Activated naive CD4-positive, alpha-beta T cell treated with anti-CD3 and anti-CD28 coated beads, Interleukin-2, amount 50 U/mL, for 24 hours (primary cell): ENCODE measurements at regions not wholly inside any gene's neighbourhood (a gene's known extent, or its start where the extent isn't known, plus 50 kb on each side); places are given as distances from the start of the nearest gene placed in this dataset.
"Not testable (repeated sequence)": the region's sequence is repeated elsewhere in the genome, so short reads cannot be mapped to it uniquely, and the experiment has no call there.

ENCODE experiments used
- H3K27ac Mint-ChIP-seq: one replicate; pipeline ENCODE4 v1.8.0; 2021; ENCODE audit warnings: mild to moderate bottlenecking, mixed read lengths
- H3K27me3 Mint-ChIP-seq: one replicate; pipeline ENCODE4 v1.8.0; 2021; ENCODE audit warnings: mixed read lengths
- H3K36me3 Mint-ChIP-seq: one replicate; pipeline ENCODE4 v1.8.0; 2021; ENCODE audit warnings: mixed read lengths
- H3K4me1 Mint-ChIP-seq: one replicate; pipeline ENCODE4 v1.8.0; 2021; ENCODE audit warnings: mixed read lengths
- H3K4me3 Mint-ChIP-seq: one replicate; pipeline ENCODE4 v1.8.0; 2021; ENCODE audit warnings: mild to moderate bottlenecking, mixed read lengths
- H3K9me3 Mint-ChIP-seq: one replicate; pipeline ENCODE4 v1.8.0; 2021; ENCODE audit warnings: mixed read lengths

DNA sequence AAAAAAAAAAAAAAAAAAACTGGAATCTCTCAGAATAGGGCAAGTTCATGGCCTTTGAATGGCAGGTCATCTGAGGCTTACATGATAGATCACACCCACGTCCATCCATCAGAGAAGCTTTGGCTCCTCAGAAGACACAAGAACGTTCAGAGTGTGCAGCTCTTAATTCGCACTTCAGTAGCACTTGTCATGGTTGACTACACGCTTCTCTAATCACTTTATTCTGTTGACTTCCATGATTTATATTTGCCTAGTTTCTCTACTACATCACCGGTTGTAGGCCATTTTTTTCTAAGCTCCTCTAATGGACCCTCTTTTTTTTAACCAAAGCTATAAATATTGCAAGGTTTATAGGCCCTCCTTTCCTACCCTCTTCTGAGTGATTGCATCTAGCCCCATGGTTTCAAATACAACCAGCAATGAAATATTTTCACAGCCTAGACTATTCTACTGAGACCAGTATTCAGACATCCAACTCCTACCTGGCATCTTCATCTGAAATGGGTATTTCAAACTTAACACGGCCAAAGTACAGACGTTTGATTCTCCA lies 305.4 kb upstream of the CELF2 start:
- Mint-ChIP-seq H3K36me3 (no peaks in the 10 kb centered on the region), H3K4me3 (no peak overlapping the region), H3K27ac (no peak overlapping the region), H3K4me1 (no peaks in the 10 kb centered on the region), H3K9me3 (no peaks in the 10 kb centered on the region), H3K27me3 (no peaks in the 10 kb centered on the region)

DNA sequence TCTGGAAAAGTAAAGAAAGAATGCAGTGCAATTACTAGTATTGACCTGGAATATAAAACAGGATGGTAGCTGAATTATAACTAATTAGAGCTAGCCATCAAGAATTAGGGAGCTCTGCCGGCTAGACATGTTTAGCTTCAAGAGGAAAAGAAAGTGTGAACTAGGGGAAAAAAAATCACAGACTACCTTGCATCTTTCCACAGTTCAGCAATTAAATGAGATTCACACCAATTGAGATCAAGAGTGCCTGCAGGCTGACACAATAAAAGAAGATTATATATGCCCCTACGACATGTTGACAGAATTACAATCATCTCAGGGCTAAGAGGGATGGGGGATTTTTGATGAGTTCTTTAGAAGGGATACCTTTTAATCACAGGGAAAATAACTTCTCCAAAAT lies 303.3 kb upstream of the CELF2 start:
- Mint-ChIP-seq H3K4me3 (no peak overlapping the region), H3K27ac (no peak overlapping the region), H3K4me1 (no peaks in the 10 kb centered on the region), H3K36me3 (no peaks in the 10 kb centered on the region), H3K9me3 (no peaks in the 10 kb centered on the region), H3K27me3 (no peaks in the 10 kb centered on the region)

DNA sequence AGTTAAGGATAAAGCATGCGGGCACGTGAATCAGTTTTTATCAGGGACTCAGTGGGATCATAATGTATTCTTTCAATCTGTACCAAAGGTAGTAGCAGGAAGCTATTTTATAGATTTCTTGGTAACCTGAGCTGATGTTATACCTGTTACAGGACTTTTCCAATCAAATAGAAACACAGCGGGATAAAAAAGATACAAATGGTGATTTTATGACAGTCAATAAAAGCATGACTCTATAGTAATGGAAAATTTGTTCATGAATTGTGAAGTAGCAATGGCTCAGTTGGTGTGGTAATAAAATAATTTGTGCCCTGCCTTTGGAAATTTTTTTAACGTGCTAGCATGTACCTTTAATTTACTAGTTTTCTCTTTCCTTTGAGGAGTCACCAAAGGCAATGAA lies 300.7 kb upstream of the CELF2 start:
- Mint-ChIP-seq H3K27ac (no peak overlapping the region), H3K27me3 (no peaks in the 10 kb centered on the region), H3K36me3 (no peaks in the 10 kb centered on the region), H3K4me3 (no peak overlapping the region), H3K9me3 (no peaks in the 10 kb centered on the region), H3K4me1 (no peaks in the 10 kb centered on the region)

DNA sequence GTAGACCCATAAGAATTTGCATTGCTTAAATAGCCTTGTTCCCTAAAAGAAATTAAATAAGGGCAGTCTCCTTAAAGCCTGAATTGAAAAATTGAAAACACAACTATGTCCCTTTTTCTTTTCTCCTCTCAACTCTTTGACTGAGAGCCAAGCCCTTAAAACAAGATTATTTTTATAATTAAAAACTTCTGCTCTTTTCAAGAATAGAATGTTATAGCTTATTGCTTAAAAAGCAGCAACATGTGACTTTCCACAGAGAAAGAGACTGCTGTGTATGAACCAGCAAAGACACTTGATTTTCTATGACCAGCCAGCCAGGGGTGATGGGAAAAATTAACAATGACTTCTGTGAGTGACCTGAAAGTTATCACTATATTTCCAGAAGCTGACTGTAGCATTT lies 295.2 kb upstream of the CELF2 start:
- no peaks in the 10 kb centered on the region for H3K27me3 Mint-ChIP-seq
- no peaks in the 10 kb centered on the region for H3K4me1 Mint-ChIP-seq
- no peak overlapping the region for H3K4me3 Mint-ChIP-seq
- no peaks in the 10 kb centered on the region for H3K9me3 Mint-ChIP-seq
- no peaks in the 10 kb centered on the region for H3K36me3 Mint-ChIP-seq
- no peak overlapping the region for H3K27ac Mint-ChIP-seq

DNA sequence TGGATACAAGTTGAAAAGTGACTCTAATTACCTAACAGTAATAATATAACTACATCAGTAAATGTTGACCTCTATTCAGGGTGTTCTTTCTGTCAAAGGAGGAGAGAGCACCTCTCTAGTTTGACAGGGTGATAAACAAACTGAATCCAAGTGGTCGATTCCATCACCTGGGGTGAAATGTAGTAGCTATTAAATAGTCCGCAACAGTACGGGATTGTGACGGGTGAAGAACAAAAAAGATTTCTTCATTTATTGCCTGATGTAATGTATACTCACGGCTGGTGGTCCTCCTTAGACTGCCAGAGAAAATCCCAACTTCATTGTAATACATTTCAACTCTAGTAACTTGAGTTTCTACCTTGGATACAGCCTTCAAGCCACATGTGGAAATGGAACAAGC lies 292.5 kb upstream of the CELF2 start:
- Mint-ChIP-seq H3K4me1 (no peaks in the 10 kb centered on the region), H3K27me3 (no peaks in the 10 kb centered on the region), H3K4me3 (no peak overlapping the region), H3K36me3 (no peaks in the 10 kb centered on the region), H3K27ac (no peak overlapping the region), H3K9me3 (no peaks in the 10 kb centered on the region)

DNA sequence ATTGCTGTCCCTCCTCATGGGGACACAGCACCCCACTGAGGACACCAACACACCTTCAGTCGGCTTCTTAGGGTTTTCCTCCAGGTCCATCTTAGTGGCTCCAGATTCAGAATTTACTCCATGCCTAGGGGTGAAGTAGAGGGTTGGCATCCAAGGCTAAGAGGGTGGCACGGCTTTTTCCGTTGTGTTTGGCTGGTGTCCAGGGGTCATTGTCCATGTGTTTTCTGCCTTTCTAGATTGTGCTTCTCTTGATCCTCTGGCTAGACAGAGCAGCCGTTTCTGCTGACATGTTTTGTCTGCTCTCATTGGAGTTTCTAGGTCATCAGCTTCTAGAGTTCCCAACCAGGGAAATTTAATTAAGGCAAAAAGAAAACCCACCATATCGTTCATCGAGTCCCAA lies 291.6 kb upstream of the CELF2 start:
- no peaks in the 10 kb centered on the region for H3K4me1 Mint-ChIP-seq
- no peaks in the 10 kb centered on the region for H3K36me3 Mint-ChIP-seq
- no peaks in the 10 kb centered on the region for H3K27me3 Mint-ChIP-seq
- H3K4me3 Mint-ChIP-seq = no peak overlapping the region
- no peaks in the 10 kb centered on the region for H3K9me3 Mint-ChIP-seq
- H3K27ac Mint-ChIP-seq = no peak overlapping the region

DNA sequence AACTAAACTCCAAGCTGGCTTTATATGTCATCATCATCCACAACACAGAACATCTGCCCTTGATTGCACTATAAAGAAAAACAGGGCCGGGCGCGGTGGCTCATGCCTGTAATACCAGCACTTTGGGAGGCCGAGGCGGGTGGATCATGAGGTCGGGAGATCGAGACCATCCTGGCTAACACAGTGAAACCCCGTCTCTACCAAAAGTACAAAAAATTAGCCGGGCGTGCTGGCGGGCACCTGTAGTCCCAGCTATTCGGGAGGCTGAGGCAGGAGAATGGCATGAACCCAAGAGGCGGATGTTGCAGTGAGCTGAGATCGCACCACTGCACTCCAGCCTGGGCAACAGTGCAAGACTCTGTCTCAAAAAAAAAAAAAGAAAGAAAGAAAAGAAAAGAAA lies 290.3 kb upstream of the CELF2 start:
- H3K9me3 Mint-ChIP-seq, H3K36me3 Mint-ChIP-seq, H3K27ac Mint-ChIP-seq, H3K27me3 Mint-ChIP-seq, H3K4me1 Mint-ChIP-seq, H3K4me3 Mint-ChIP-seq: not testable (repeated sequence)

DNA sequence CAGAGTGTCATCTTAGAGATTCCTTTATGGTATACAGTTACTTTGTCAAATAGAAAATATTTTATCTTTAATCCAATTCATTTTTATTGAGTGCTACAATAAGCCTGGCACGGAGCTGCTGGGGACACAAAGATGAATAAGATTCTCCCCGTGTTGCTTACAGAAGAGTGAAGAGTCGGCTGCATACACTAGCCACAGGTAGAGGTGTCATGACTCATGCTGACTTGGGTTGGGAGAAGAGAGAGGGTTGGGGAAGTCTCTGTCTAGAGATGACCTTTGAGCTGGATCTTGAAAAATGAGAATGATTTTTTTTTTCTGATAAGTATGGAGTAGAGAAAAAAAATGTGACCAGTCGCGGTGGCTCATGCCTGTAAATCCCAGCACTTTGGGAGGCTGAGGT lies 289.9 kb upstream of the CELF2 start:
- no peaks in the 10 kb centered on the region for H3K9me3 Mint-ChIP-seq
- no peaks in the 10 kb centered on the region for H3K27me3 Mint-ChIP-seq
- H3K27ac Mint-ChIP-seq = no peak overlapping the region
- no peak overlapping the region for H3K4me3 Mint-ChIP-seq
- no peaks in the 10 kb centered on the region for H3K4me1 Mint-ChIP-seq
- no peaks in the 10 kb centered on the region for H3K36me3 Mint-ChIP-seq

DNA sequence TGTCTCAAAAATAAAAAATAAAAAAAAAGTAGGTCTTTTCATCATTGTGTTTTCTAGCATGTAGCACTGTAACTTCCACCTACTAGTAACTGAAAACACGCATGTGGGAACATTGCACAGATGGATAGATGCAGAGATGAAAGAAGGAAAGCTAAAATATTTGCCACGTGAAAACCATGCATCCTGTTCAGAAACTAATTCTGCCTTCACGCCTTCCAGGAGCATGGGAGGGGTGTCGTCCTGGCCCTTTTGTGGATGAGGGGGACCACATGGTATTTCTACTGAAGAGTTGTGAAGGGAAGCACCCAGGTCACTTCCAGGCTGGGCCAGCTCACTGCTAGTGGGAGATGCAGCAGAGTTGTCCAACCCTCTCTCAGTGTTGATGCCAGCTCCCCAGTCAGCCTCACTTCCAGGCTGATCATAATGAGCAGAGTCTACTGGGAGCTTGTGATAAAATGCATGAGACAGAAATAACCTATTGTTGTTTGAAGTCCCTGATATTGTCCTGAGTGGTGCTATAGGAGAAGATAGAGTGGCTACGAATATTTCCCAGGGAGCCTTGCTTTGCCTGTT lies 287.1 kb upstream of the CELF2 start:
- H3K9me3 Mint-ChIP-seq = no peaks in the 10 kb centered on the region
- no peak overlapping the region for H3K4me3 Mint-ChIP-seq
- no peaks in the 10 kb centered on the region for H3K27me3 Mint-ChIP-seq
- H3K4me1 Mint-ChIP-seq = no peaks in the 10 kb centered on the region
- H3K36me3 Mint-ChIP-seq = no peaks in the 10 kb centered on the region
- H3K27ac Mint-ChIP-seq = no peak overlapping the region

DNA sequence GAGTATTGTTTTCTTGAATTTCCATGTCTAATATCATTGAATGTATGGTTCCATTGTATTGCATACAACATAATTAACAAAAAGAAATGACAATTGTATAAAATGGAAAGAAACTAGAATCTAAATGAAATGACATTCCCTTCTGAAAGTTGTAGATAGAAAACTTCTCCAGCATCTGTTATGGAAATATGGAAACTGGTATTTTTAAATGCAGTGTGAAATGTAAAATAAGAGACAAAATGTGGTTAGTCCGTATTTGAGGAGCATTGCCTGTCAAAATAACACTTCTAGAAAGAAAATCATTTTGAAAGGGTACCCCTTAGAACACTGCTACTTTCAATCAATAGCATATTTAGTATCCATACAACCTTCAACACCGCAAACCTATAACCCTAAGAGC lies 286.3 kb upstream of the CELF2 start:
- no peaks in the 10 kb centered on the region for H3K9me3 Mint-ChIP-seq
- peaks cover 3% of the 10 kb centered on the region for H3K27me3 Mint-ChIP-seq
- H3K36me3 Mint-ChIP-seq = no peaks in the 10 kb centered on the region

DNA sequence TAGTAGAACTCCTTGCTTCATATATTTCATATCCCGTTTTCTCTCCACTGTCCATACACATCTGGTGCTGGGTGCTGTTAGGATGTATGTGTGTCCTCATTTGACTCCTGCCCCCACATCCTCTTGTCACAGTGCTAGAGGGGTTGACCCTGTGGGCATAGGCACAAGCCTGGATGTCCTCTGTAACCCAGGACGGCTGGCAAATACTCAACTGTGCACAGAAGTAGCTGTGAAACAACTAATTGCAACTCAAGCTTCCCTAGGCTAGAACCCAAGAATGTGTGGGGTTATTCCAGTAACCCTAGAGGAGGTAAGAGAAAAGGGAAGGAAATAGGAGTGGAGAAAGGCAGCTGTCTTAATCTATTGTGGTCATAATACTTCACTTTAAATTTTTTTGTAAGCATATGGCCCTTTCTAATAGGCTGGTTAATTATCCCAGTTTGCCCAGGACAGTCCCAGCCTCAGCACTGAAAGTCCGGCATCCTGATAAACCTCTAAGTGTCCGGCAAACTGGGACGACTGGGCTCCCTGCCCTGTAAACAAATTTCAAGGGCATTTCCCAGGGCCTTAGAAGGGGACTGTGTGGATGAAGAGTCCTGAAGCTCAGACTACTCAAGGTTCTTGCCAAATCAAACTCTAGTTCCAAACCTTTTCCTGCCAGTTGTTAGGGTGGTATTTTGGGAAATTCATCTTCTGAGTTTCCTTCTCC lies 283.2 kb upstream of the CELF2 start:
- Mint-ChIP-seq H3K4me3 (no peak overlapping the region), H3K36me3 (no peaks in the 10 kb centered on the region), H3K27ac (no peak overlapping the region)

More for the DNA sequence above, 286.3 kb upstream of the CELF2 start:
- Mint-ChIP-seq H3K27ac (no peak overlapping the region), H3K4me3 (no peak overlapping the region), H3K4me1 (no peaks in the 10 kb centered on the region)

DNA sequence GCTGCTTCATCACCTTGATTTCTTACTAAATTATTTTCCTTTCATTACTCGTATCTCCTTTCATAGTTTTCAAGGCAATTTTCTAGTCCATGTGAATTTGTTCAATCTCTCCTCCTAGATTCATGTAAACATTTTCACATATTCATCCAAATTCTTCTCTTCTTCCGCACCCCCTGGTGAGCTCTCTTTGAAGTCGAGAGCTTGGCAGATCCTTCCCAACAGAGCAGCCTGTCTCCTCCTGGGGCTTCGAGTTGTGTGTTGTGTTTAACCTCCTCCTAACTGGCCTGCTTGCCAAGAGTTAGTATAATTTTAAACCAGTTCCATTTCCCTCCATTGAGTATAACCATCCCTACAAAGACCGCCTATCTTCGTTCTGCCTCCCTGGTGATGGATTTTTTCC lies 272.4 kb upstream of the CELF2 start:
- H3K4me3 Mint-ChIP-seq = no peak overlapping the region
- H3K27ac Mint-ChIP-seq = no peak overlapping the region
- H3K27me3 Mint-ChIP-seq = peaks cover 5% of the 10 kb centered on the region
- no peaks in the 10 kb centered on the region for H3K36me3 Mint-ChIP-seq
- no peaks in the 10 kb centered on the region for H3K9me3 Mint-ChIP-seq
- H3K4me1 Mint-ChIP-seq = no peaks in the 10 kb centered on the region

More for the DNA sequence above, 283.2 kb upstream of the CELF2 start:
- H3K27me3 Mint-ChIP-seq = peaks cover 5% of the 10 kb centered on the region
- no peaks in the 10 kb centered on the region for H3K4me1 Mint-ChIP-seq
- no peaks in the 10 kb centered on the region for H3K9me3 Mint-ChIP-seq

DNA sequence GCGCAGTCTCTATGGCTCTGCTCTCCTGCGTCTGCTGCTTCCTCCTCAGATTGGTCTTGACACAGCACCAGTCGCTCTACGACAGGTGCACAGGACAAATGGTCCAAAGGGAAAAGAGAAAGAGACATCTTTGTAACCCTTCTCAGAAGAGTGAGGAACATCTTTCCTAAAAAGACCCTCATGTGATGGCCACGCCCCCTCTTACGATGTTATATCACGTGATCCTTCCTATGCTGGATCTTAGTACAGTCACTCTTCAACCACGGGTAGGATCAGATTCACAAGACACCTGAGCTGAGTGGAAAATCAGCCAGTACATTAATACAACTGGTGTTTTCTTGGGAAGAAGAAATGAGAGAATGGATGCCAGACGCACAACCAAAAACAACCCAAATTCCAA lies 262.2 kb upstream of the CELF2 start:
- Mint-ChIP-seq H3K36me3 (no peaks in the 10 kb centered on the region), H3K9me3 (no peaks in the 10 kb centered on the region), H3K27me3 (peaks cover 2% of the 10 kb centered on the region), H3K4me1 (no peaks in the 10 kb centered on the region), H3K4me3 (no peak overlapping the region), H3K27ac (no peak overlapping the region)

DNA sequence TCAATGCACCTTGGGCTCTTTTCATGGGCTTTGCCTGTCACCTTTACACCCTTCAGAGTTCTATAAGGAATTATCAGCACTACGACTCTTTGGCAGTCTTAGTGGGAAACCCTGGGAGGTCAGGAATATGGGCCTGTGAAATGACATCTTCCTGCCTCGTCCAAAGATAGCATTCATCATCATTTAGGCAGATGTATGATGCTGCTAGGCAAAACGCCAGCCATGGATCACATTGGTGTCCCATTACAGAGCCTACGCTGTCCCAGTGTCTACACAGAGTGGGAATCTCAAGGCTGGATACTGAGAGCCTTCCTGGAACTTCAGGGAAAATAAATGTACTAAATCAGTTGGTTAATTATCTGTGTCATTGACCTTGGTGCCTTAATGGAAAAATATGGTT lies 259.4 kb upstream of the CELF2 start:
- no peaks in the 10 kb centered on the region for H3K9me3 Mint-ChIP-seq
- peaks cover 4% of the 10 kb centered on the region for H3K27me3 Mint-ChIP-seq
- H3K4me1 Mint-ChIP-seq = no peaks in the 10 kb centered on the region
- no peak overlapping the region for H3K27ac Mint-ChIP-seq
- H3K4me3 Mint-ChIP-seq = no peak overlapping the region
- no peaks in the 10 kb centered on the region for H3K36me3 Mint-ChIP-seq

DNA sequence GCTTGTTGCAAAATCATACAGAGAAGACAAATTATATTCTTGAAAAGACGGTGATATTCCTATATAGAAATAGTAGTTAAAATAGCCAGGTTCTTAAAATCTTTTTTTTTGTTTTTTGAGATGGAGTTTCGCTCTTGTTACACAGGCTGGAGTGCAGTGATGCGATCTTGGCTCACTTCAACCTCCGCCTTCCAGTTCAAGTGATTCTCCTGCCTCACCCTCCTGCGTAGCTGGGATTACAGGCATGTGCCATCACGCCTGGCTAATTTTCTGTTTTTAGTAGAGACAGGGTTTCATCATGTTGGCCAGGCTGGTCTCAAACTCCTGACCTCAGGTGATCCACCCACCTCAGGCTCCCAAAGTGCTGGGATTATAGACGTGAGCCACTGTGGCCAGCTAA lies 257.9 kb upstream of the CELF2 start:
- H3K27ac Mint-ChIP-seq, H3K36me3 Mint-ChIP-seq, H3K9me3 Mint-ChIP-seq, H3K4me1 Mint-ChIP-seq, H3K27me3 Mint-ChIP-seq, H3K4me3 Mint-ChIP-seq: not testable (repeated sequence)

DNA sequence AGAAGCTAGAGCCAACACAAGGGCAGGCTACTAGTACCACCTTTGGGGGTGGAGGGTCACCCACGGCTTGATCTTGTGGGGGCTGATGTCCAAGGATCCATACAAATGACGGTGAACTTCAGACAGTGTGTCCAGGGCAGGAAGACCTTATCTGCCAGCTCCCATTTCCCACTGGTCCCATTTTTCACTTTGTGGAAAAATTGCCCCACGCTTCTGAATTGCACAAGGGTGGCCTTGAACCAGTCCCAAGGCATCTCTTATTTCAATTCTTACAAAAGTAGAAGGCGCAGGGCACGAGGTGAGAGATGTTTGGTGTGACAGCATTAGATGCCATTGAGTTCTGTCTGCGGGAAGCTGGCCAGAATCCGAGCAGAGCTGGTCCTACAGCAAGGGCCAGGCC lies 252.7 kb upstream of the CELF2 start:
- Mint-ChIP-seq H3K27ac (no peak overlapping the region), H3K4me1 (no peaks in the 10 kb centered on the region), H3K9me3 (no peaks in the 10 kb centered on the region), H3K27me3 (peaks cover 8% of the 10 kb centered on the region), H3K4me3 (no peak overlapping the region), H3K36me3 (no peaks in the 10 kb centered on the region)

DNA sequence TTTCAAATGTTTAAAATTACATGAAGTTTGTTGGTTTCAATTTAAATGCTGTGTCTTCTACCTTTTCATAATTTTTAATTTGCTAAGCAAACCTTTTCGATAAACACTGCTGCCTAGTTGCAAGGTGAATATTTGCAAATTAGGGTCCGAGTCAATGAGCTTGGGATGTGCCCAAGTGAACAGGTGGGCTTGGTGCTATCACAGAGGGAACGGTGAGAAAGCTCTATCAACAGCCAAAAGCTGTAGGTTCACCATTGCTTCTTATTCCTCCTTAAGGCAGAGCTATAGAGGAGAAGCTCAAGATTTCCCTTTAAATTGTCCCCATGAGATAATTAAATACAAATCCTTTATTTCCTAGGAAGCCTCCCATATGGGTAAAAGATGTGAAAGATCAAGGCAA lies 245.3 kb upstream of the CELF2 start:
- no peak overlapping the region for H3K4me3 Mint-ChIP-seq
- no peaks in the 10 kb centered on the region for H3K9me3 Mint-ChIP-seq
- peaks cover 2% of the 10 kb centered on the region for H3K27me3 Mint-ChIP-seq
- no peaks in the 10 kb centered on the region for H3K4me1 Mint-ChIP-seq
- no peak overlapping the region for H3K27ac Mint-ChIP-seq
- H3K36me3 Mint-ChIP-seq = no peaks in the 10 kb centered on the region
